Endothelial cell of umbilical vein (primary cell): ENCODE measurements at regions not wholly inside any gene's neighbourhood (a gene's known extent, or its start where the extent isn't known, plus 50 kb on each side); places are given as distances from the start of the nearest gene placed in this dataset.

Experiments
- BruUV-seq: library from RNA; stranded (reverse); fragments of 400-500 nt; replicated peaks from 2 replicates; lab custom pipeline; 2021; lab: Mats Ljungman, UMichigan
- CTCF ChIA-PET: fragments of 300-600, 350-600 bp; sonication (Branson Sonifier 250); formaldehyde crosslinking; loops from one replicate; lab custom pipeline; 2021; ENCODE audit warnings: antibody characterized with exemption, inconsistent platforms; lab: Charles Lee
- POLR2A ChIA-PET: fragments of 300-600, 350-600 bp; sonication (Branson Sonifier 250); formaldehyde crosslinking; loops from one replicate; lab custom pipeline; 2021; ENCODE audit warnings: antibody characterized with exemption, inconsistent platforms; lab: Charles Lee
- DNase-seq: peaks from one replicate; pipeline ENCODE4 v3.0.0-alpha.2; 2011; ENCODE audit warnings: low read depth, low spot score
- FAIRE-seq: peaks from 2 replicates; lab custom pipeline; 2011; peaks lifted over from hg19 to GRCh38; lab: Jason Lieb, UNC
- H2AFZ ChIP-seq: 2 replicates; pipeline ENCODE4 v1.6.0; 2012; ENCODE audit warnings: low read depth, low read length, control low read depth, inconsistent platforms
- H3K27ac ChIP-seq: 2 replicates; pipeline ENCODE4 v1.5.1; 2011; ENCODE audit warnings: low read depth, mild to moderate bottlenecking, control low read depth, low read length, moderate library complexity; ENCODE audit not compliant: insufficient read depth
- H3K27me3 ChIP-seq, 2 experiments: 2 replicates each; pipeline versions ENCODE4 v1.6.0 to v1.6.1; 2011; ENCODE audit warnings: low read length in 2 of 2, mixed read lengths in 1 of 2; ENCODE audit not compliant: control insufficient read depth in 2 of 2, insufficient read depth in 2 of 2
- H3K36me3 ChIP-seq, 2 experiments: 2 replicates in 1 of 2; 3 replicates in 1 of 2; pipeline ENCODE4 v1.5.1; 2011; ENCODE audit warnings: low read length in 2 of 2, mild to moderate bottlenecking in 1 of 2, moderate library complexity in 1 of 2; ENCODE audit not compliant: control insufficient read depth in 2 of 2, insufficient read depth in 2 of 2; ENCODE audit errors: extremely low read depth in 1 of 2
- H3K4me1 ChIP-seq: 3 replicates; pipeline ENCODE4 v1.5.1; 2011; ENCODE audit warnings: mild to moderate bottlenecking, low read length; ENCODE audit not compliant: control insufficient read depth, insufficient read depth; ENCODE audit errors: extremely low read depth
- H3K4me2 ChIP-seq: 2 replicates; pipeline ENCODE4 v1.6.1; 2011; ENCODE audit warnings: low read length, control low read depth, mixed read lengths; ENCODE audit not compliant: insufficient read depth
- H3K4me3 ChIP-seq, 3 experiments: fragments of 200-600 bp in 1 of 3; sonication (generic), shearing (Covaris generic) in 1 of 3; replicated peaks in 1 of 3; 2 replicates each; pipeline ENCODE4 v1.5.1; 2011 to 2016; ENCODE audit warnings: control low read depth in 3 of 3, low read length in 3 of 3, mild to moderate bottlenecking in 2 of 3, inconsistent platforms in 1 of 3, low read depth in 1 of 3, moderate library complexity in 1 of 3; ENCODE audit not compliant: insufficient read depth in 1 of 3
- H3K79me2 ChIP-seq: 2 replicates; pipeline ENCODE4 v1.6.0; 2012; ENCODE audit warnings: low read length, inconsistent platforms; ENCODE audit not compliant: control insufficient read depth, insufficient read depth
- H3K9ac ChIP-seq: replicated peaks from 2 replicates; pipeline ENCODE3; 2011; ENCODE audit warnings: low read length, control low read depth; ENCODE audit not compliant: insufficient read depth; ENCODE audit errors: extremely low read depth
- H3K9me1 ChIP-seq: replicated peaks from 3 replicates; pipeline ENCODE4 v1.6.0; 2011; ENCODE audit warnings: mild to moderate bottlenecking, low read length; ENCODE audit not compliant: control insufficient read depth, insufficient read depth; ENCODE audit errors: extremely low read depth
- H3K9me3 ChIP-seq: replicated peaks from 2 replicates; pipeline ENCODE4 v1.5.1; 2012; ENCODE audit warnings: low read length, inconsistent platforms; ENCODE audit not compliant: control insufficient read depth, insufficient read depth
- H4K20me1 ChIP-seq: replicated peaks from 2 replicates; pipeline ENCODE3; 2011; ENCODE audit warnings: mild to moderate bottlenecking, low read length; ENCODE audit not compliant: control insufficient read depth, insufficient read depth; ENCODE audit errors: extremely low read depth
- CTCF ChIP-seq, 2 donors: IDR thresholded peaks; 1 replicate in 1 of 2; 2 replicates in 1 of 2; pipeline ENCODE4 v1.5.1; 2011; ENCODE audit warnings: low read length in 2 of 2, mild to moderate bottlenecking in 2 of 2, moderate library complexity in 2 of 2, control low read depth in 1 of 2, inconsistent platforms in 1 of 2, low read depth in 1 of 2; ENCODE audit not compliant: insufficient read depth in 1 of 2; ENCODE audit errors: extremely low read depth in 1 of 2
- EZH2 ChIP-seq: IDR thresholded peaks from 2 replicates; pipeline ENCODE4 v1.6.1; 2012; ENCODE audit warnings: borderline replicate concordance, low read depth, mild to moderate bottlenecking, moderate library complexity, low read length, inconsistent platforms; ENCODE audit not compliant: severe bottlenecking
- FOS ChIP-seq: IDR thresholded peaks from 2 replicates; pipeline ENCODE4 v1.6.1; 2011; ENCODE audit warnings: mild to moderate bottlenecking, low read length, moderate library complexity, borderline replicate concordance; ENCODE audit not compliant: insufficient read depth
- GATA2 ChIP-seq: IDR thresholded peaks from 2 replicates; pipeline ENCODE4 v1.7.0; 2011; ENCODE audit warnings: low read depth, mild to moderate bottlenecking, moderate library complexity, mixed read lengths, low read length; ENCODE audit not compliant: insufficient read length, insufficient read depth
- JUN ChIP-seq: IDR thresholded peaks from 2 replicates; pipeline ENCODE4 v1.6.1; 2011; ENCODE audit warnings: borderline replicate concordance, low read depth; ENCODE audit not compliant: insufficient read length, insufficient read depth
- MAX ChIP-seq: IDR thresholded peaks from 2 replicates; pipeline ENCODE4 v1.6.1; 2011; ENCODE audit not compliant: insufficient read depth, insufficient read length
- MYC ChIP-seq: IDR thresholded peaks from one replicate; pipeline ENCODE4 v1.6.1; 2011; ENCODE audit warnings: mild to moderate bottlenecking, low read depth, low read length
- POLR2A ChIP-seq: IDR thresholded peaks from 2 replicates; pipeline ENCODE4 v1.6.1; 2012; ENCODE audit warnings: low read depth, mild to moderate bottlenecking, control low read depth, low read length
- POLR2AphosphoS5 ChIP-seq: IDR thresholded peaks from 2 replicates; pipeline ENCODE4 v1.6.1; 2012; ENCODE audit warnings: low read depth, mild to moderate bottlenecking, control low read depth, low read length, moderate library complexity; ENCODE audit not compliant: insufficient read depth
- dilution Hi-C: fragments of 300-500 bp; cut with MboI; formaldehyde crosslinking; loops from one replicate; pipeline ENCODE4 v1.15.0; 2019; ENCODE audit warnings: low sequenced_read_pairs; ENCODE audit not compliant: extremely low pct_ligation_motif_present
- intact Hi-C: fragments of 100-400 bp; cut with micrococcal nuclease; formaldehyde crosslinking; loops from one replicate; pipeline ENCODE4 v1.10.0; 2022

GRCh38 chr4:7135389-7135746, 57.0 kb upstream of the SORCS2 start:
- Histone ChIP-seq H3K9me3 (no peaks in the 10 kb centered on the region), H3K4me2 (no peak overlapping the region), H3K27ac (no peak overlapping the region), H3K4me1 (no peaks in the 10 kb centered on the region), H3K9ac (no peak overlapping the region), H3K4me3 (no peak overlapping the region), H3K36me3 (no peaks in the 10 kb centered on the region), H2AFZ (no peak overlapping the region), H3K79me2 (no peaks in the 10 kb centered on the region), H4K20me1 (no peaks in the 10 kb centered on the region), H3K9me1 (no peaks in the 10 kb centered on the region), H3K27me3 (no peaks in the 10 kb centered on the region)
- CTCF ChIA-PET = no interaction called here
- POLR2A ChIA-PET = no interaction called here
- intact Hi-C loops = no loop called here
- DNase-seq (peak; percentile 6), FAIRE-seq (no peak)
- BruUV-seq = no TSS peak
- TF ChIP-seq EZH2 (no peak), FOS (no peak), MYC (no peak), MAX (no peak), CTCF (IDR thresholded peaks at IDR 0.05; ENCODE audit: extremely low read depth in 1 of 2, insufficient read depth in 1 of 2, low read depth in 1 of 2, low read length in 2 of 2) (no peak), POLR2AphosphoS5 (no peak), POLR2A (no peak), GATA2 (no peak), JUN (no peak)
- dilution Hi-C loops = no loop called here
